ENCODE measurements at regions not wholly inside any gene's neighbourhood (a gene's known extent, or its start where the extent isn't known, plus 50 kb on each side); places are given as distances from the start of the nearest gene placed in this dataset.

- TF ChIP-seq CTCF (IDR thresholded peaks at IDR 0.05), result no peak
These were observed 429.8 kb downstream of the EPHA4 start for GRCh38 chr2:221142341-221142740.

GRCh38 chr2:221143231-221143630 is 428.9 kb downstream of the EPHA4 start:
- H3K27me3 ChIP-seq, result no peaks in the 10 kb centered on the region
- H3K9me3 ChIP-seq, result no peaks in the 10 kb centered on the region
- H3K4me3 ChIP-seq, result no peak overlapping the region
- intact Hi-C loops (cut with DNase I), result no loop called here
- no peaks in the 10 kb centered on the region for H3K4me1 ChIP-seq
- ATAC-seq (no peak), DNase-seq (no peak)
- no peak overlapping the region for H3K27ac ChIP-seq
- H3K36me3 ChIP-seq, result no peaks in the 10 kb centered on the region
- TF ChIP-seq CTCF (IDR thresholded peaks at IDR 0.05), result no peak

More at GRCh38 chr2:221142341-221142740, 429.8 kb downstream of the EPHA4 start:
- intact Hi-C loops (cut with DNase I), result no loop called here
- Histone ChIP-seq H3K9me3 (no peaks in the 10 kb centered on the region), H3K4me1 (no peaks in the 10 kb centered on the region), H3K27me3 (no peaks in the 10 kb centered on the region), H3K27ac (no peak overlapping the region), H3K4me3 (no peak overlapping the region), H3K36me3 (no peaks in the 10 kb centered on the region)
- ATAC-seq (no peak), DNase-seq (no peak)

- TF ChIP-seq CTCF (IDR thresholded peaks at IDR 0.05), result no peak
- no peaks in the 10 kb centered on the region for H3K4me1 ChIP-seq
- DNase-seq, result no peak
- intact Hi-C loops (cut with DNase I), result no loop called here
- H3K36me3 ChIP-seq, result no peaks in the 10 kb centered on the region
- no peak for ATAC-seq
- no peaks in the 10 kb centered on the region for H3K27me3 ChIP-seq
- H3K9me3 ChIP-seq, result no peaks in the 10 kb centered on the region
- H3K27ac ChIP-seq, result no peak overlapping the region
- no peak overlapping the region for H3K4me3 ChIP-seq
These were observed 427.2 kb downstream of the EPHA4 start for GRCh38 chr2:221144909-221145308.

GRCh38 chr2:221145396-221145795 is 426.7 kb downstream of the EPHA4 start:
- TF ChIP-seq CTCF (IDR thresholded peaks at IDR 0.05), result no peak
- DNase-seq (no peak), ATAC-seq (no peak)
- intact Hi-C loops (cut with DNase I), result no loop called here
- H3K9me3 ChIP-seq, result no peaks in the 10 kb centered on the region
- H3K27me3 ChIP-seq, result no peaks in the 10 kb centered on the region
- H3K27ac ChIP-seq, result no peak overlapping the region
- H3K4me3 ChIP-seq, result no peak overlapping the region
- no peaks in the 10 kb centered on the region for H3K36me3 ChIP-seq
- no peaks in the 10 kb centered on the region for H3K4me1 ChIP-seq

- Histone ChIP-seq H3K27ac (no peak overlapping the region), H3K36me3 (no peaks in the 10 kb centered on the region), H3K4me3 (no peak overlapping the region), H3K4me1 (no peaks in the 10 kb centered on the region), H3K27me3 (no peaks in the 10 kb centered on the region), H3K9me3 (no peaks in the 10 kb centered on the region)
- ATAC-seq (no peak), DNase-seq (no peak)
- intact Hi-C loops (cut with DNase I), result no loop called here
- no peak for TF ChIP-seq CTCF (IDR thresholded peaks at IDR 0.05)
These were observed 418.9 kb downstream of the EPHA4 start for GRCh38 chr2:221153226-221153625.

- TF ChIP-seq CTCF (IDR thresholded peaks at IDR 0.05), result no peak
- H3K36me3 ChIP-seq, result no peaks in the 10 kb centered on the region
- H3K9me3 ChIP-seq, result no peaks in the 10 kb centered on the region
- no peaks in the 10 kb centered on the region for H3K4me1 ChIP-seq
- DNase-seq, result no peak
- H3K27ac ChIP-seq, result no peak overlapping the region
- intact Hi-C loops (cut with DNase I), result no loop called here
- H3K27me3 ChIP-seq, result no peaks in the 10 kb centered on the region
- no peak for ATAC-seq
- H3K4me3 ChIP-seq, result no peak overlapping the region
These were observed 417.9 kb downstream of the EPHA4 start for GRCh38 chr2:221154176-221154575.

All from upper lobe of right lung (tissue), 1 donor.